GM13976 (cell line): ENCODE measurements at regions not wholly inside any gene's neighbourhood (a gene's known extent, or its start where the extent isn't known, plus 50 kb on each side); places are given as distances from the start of the nearest gene placed in this dataset.

Experiments used
- DNase-seq: peaks from one replicate; pipeline ENCODE4 v3.0.0; 2012; ENCODE audit warnings: low spot score
- in situ Hi-C: fragments of 300-500 bp; cut with MboI; formaldehyde crosslinking; loops from one replicate; pipeline ENCODE4 v1.12.0; 2022; ENCODE audit warnings: low sequenced_read_pairs, mixed read lengths, inconsistent platforms; ENCODE audit not compliant: unreplicated experiment
- TF ChIP-seq, protein P1 (sequence below): IDR thresholded peaks from 2 replicates; pipeline ENCODE4 v1.5.1; 2012; ENCODE audit warnings: borderline replicate concordance, mild to moderate bottlenecking; ENCODE audit not compliant: insufficient read depth; ENCODE audit errors: extremely low read depth, missing control alignments, control extremely low read depth

- no peak for DNase-seq
- TF ChIP-seq, protein P1, sequence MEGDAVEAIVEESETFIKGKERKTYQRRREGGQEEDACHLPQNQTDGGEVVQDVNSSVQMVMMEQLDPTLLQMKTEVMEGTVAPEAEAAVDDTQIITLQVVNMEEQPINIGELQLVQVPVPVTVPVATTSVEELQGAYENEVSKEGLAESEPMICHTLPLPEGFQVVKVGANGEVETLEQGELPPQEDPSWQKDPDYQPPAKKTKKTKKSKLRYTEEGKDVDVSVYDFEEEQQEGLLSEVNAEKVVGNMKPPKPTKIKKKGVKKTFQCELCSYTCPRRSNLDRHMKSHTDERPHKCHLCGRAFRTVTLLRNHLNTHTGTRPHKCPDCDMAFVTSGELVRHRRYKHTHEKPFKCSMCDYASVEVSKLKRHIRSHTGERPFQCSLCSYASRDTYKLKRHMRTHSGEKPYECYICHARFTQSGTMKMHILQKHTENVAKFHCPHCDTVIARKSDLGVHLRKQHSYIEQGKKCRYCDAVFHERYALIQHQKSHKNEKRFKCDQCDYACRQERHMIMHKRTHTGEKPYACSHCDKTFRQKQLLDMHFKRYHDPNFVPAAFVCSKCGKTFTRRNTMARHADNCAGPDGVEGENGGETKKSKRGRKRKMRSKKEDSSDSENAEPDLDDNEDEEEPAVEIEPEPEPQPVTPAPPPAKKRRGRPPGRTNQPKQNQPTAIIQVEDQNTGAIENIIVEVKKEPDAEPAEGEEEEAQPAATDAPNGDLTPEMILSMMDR = no peak
- in situ Hi-C loops = no loop called here
Measured at GRCh38 chr16:65537336-65537735, 415.5 kb upstream of the CDH11 start.

- in situ Hi-C loops = no loop called here
- TF ChIP-seq, protein P1 = no peak
- DNase-seq = no peak
Measured at GRCh38 chr16:65534121-65534528, 412.3 kb upstream of the CDH11 start.

- DNase-seq = no peak
- in situ Hi-C loops = no loop called here
Measured at GRCh38 chr16:65532846-65533245, 411.0 kb upstream of the CDH11 start.

GRCh38 chr16:65532258-65532657, 410.4 kb upstream of the CDH11 start:
- in situ Hi-C loops = no loop called here
- no peak for DNase-seq
- TF ChIP-seq, protein P1 = no peak

More at GRCh38 chr16:65532846-65533245, 411.0 kb upstream of the CDH11 start:
- TF ChIP-seq, protein P1 = no peak

DNA sequence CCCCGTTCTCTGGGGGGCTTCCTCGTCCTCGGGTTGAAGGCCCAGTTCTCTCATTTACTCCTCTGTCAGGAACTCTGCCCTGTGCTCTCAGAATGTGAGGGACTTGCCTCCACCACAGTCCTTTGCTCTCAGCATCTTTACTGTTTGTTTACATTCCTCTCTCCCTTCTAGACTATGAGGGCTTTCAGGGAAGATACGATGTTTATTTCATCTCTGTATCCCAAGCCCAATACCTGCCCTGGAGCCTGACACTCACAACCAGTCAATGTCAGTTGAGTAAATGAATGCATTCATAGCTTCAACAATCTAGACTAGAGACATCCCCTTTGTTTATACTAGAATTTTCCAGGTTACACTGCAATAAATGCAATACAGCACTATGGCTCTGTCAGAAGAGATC, 409.6 kb upstream of the CDH11 start:
- no peak for DNase-seq
- TF ChIP-seq, protein P1 = no peak
- in situ Hi-C loops = no loop called here

- in situ Hi-C loops = no loop called here
- DNase-seq = no peak
- TF ChIP-seq, protein P1 = no peak
Measured at GRCh38 chr16:65525707-65526106, 403.8 kb upstream of the CDH11 start.

DNA sequence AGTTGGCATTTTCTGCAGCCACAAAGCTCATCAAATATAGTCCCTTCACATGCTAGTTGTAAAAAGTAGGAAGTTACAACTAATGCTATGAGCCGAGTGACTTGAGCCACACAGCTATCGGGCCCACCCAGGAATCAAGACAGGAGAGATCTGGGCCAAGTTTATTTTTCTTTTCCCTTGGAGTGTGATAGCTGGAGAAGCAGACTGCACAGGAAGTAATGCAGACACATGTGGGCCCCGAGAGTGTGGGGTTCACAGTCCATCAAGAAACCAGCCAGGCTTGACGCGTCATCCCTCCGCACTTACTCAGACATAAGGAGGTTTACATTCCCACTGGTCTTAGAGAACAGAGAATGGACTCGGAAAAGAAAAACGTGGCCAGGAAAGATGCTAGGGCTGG, 403.1 kb upstream of the CDH11 start:
- TF ChIP-seq, protein P1 = no peak
- no peak for DNase-seq
- in situ Hi-C loops = no loop called here
